DMS 273 treated with DMSO at 0.1 percent for 48 hours (cell line): ENCODE measurements at regions not wholly inside any gene's neighbourhood (a gene's known extent, or its start where the extent isn't known, plus 50 kb on each side); places are given as distances from the start of the nearest gene placed in this dataset.

Source experiments
- DNase-seq: peaks from one replicate; lab custom pipeline; 2025; lab: John Stamatoyannopoulos, UW

GRCh38 chr13:67355812-67356476, 125.8 kb upstream of the PCDH9 start:
- no peak for DNase-seq

GRCh38 chr13:67353941-67354340, 123.8 kb upstream of the PCDH9 start:
- no peak for DNase-seq

- no peak for DNase-seq
Measured at GRCh38 chr13:67353031-67353430, 122.9 kb upstream of the PCDH9 start.

GRCh38 chr13:67351909-67352308, 121.8 kb upstream of the PCDH9 start:
- DNase-seq = no peak

- no peak for DNase-seq
Measured at GRCh38 chr13:67351114-67351513, 121.0 kb upstream of the PCDH9 start.

GRCh38 chr13:67343777-67344176, 113.6 kb upstream of the PCDH9 start:
- no peak for DNase-seq

- DNase-seq = no peak
Measured at GRCh38 chr13:67341406-67341805, 111.3 kb upstream of the PCDH9 start.

- no peak for DNase-seq
Measured at GRCh38 chr13:67330149-67330548, 100.0 kb upstream of the PCDH9 start.

GRCh38 chr13:67328895-67329294, 98.8 kb upstream of the PCDH9 start:
- DNase-seq = no peak

GRCh38 chr13:67318860-67319259, 88.7 kb upstream of the PCDH9 start:
- DNase-seq = no peak

GRCh38 chr13:67318398-67318797, 88.3 kb upstream of the PCDH9 start:
- DNase-seq = no peak

GRCh38 chr13:67314405-67314804, 84.3 kb upstream of the PCDH9 start:
- DNase-seq = no peak

GRCh38 chr13:67308004-67308772, 78.1 kb upstream of the PCDH9 start:
- no peak for DNase-seq

GRCh38 chr13:67306742-67307141, 76.6 kb upstream of the PCDH9 start:
- DNase-seq = peak; percentile 53

GRCh38 chr13:67303661-67304333, 73.7 kb upstream of the PCDH9 start:
- no peak for DNase-seq

GRCh38 chr13:67299751-67300150, 69.6 kb upstream of the PCDH9 start:
- no peak for DNase-seq

- DNase-seq = no peak
Measured at GRCh38 chr13:67299072-67299635, 69.0 kb upstream of the PCDH9 start.

- no peak for DNase-seq
Measured at GRCh38 chr13:67298297-67298696, 68.2 kb upstream of the PCDH9 start.

- no peak for DNase-seq
Measured at GRCh38 chr13:67296511-67296910, 66.4 kb upstream of the PCDH9 start.

GRCh38 chr13:67292886-67293285, 62.8 kb upstream of the PCDH9 start:
- no peak for DNase-seq

GRCh38 chr13:67285611-67286010, 55.5 kb upstream of the PCDH9 start:
- DNase-seq = no peak

GRCh38 chr13:67283637-67284036, 53.5 kb upstream of the PCDH9 start:
- no peak for DNase-seq

- DNase-seq = peak; percentile 58
Measured at GRCh38 chr13:67281466-67281865, 51.3 kb upstream of the PCDH9 start.
